ENCODE measurements at regions not wholly inside any gene's neighbourhood (a gene's known extent, or its start where the extent isn't known, plus 50 kb on each side); places are given as distances from the start of the nearest gene placed in this dataset.

DNA sequence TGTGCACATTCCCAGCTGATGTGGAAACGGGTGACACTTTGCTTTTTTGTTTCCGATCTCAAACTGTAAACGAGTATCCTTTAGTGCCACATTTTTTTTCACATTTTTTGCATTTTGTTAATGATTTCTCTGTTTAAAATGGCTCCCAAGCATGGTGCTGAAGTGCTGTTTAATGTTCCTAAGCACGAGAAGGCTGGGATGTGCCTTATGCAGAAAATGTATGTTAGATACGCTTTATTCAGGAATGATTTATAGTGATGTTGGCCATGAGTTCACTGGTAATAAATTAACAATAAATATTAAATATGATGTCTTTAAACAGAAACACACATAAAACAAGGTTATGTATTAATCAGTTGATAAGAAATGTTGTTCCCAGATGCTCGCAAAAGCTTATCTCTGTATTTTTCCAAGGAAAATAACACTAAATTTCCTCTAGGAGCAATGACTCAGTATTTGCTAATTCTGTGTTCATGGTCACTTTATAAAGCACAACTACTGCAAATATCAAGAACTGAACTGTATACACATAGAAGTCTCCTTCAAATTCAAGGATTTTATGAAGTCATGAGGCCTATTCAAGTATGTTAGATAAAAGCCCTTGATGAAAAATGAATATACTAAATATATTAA is 305.9 kb upstream of the SMIM30 start:
- TF ChIP-seq, protein P1, sequence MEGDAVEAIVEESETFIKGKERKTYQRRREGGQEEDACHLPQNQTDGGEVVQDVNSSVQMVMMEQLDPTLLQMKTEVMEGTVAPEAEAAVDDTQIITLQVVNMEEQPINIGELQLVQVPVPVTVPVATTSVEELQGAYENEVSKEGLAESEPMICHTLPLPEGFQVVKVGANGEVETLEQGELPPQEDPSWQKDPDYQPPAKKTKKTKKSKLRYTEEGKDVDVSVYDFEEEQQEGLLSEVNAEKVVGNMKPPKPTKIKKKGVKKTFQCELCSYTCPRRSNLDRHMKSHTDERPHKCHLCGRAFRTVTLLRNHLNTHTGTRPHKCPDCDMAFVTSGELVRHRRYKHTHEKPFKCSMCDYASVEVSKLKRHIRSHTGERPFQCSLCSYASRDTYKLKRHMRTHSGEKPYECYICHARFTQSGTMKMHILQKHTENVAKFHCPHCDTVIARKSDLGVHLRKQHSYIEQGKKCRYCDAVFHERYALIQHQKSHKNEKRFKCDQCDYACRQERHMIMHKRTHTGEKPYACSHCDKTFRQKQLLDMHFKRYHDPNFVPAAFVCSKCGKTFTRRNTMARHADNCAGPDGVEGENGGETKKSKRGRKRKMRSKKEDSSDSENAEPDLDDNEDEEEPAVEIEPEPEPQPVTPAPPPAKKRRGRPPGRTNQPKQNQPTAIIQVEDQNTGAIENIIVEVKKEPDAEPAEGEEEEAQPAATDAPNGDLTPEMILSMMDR (IDR thresholded peaks at IDR 0.05) = no peak
- TF ChIP-seq POLR2A (IDR thresholded peaks at IDR 0.05) = no peak
